Lower lobe of right lung (tissue), 2 donors: ENCODE measurements at regions not wholly inside any gene's neighbourhood (a gene's known extent, or its start where the extent isn't known, plus 50 kb on each side); places are given as distances from the start of the nearest gene placed in this dataset.
A peak's percentile ranks its signal among the peaks of the same experiment; 100 is the strongest.

Experiments
- ATAC-seq, 2 donors: fragments of 200-7000 bp; cut with Tn5 transposase; one replicate each; pipeline ENCODE4 v1.9.1; 2020 to 2022; ENCODE audit warnings: mild to moderate bottlenecking in 2 of 2, moderate library complexity in 2 of 2
- DNase-seq: peaks from one replicate; pipeline ENCODE4 v3.0.0-alpha.2; 2020
- H3K27ac ChIP-seq: fragments of 200-600 bp; one replicate; pipeline ENCODE4 v1.8.0; 2022
- H3K27me3 ChIP-seq: fragments of 200-600 bp; one replicate; pipeline ENCODE4 v1.8.0; 2022; ENCODE audit warnings: low read depth
- H3K36me3 ChIP-seq: fragments of 200-600 bp; one replicate; pipeline ENCODE4 v1.8.0; 2022; ENCODE audit warnings: mild to moderate bottlenecking
- H3K4me1 ChIP-seq: fragments of 200-600 bp; one replicate; pipeline ENCODE4 v1.8.0; 2022
- H3K4me3 ChIP-seq: fragments of 200-600 bp; one replicate; pipeline ENCODE4 v1.8.0; 2022; ENCODE audit warnings: mild to moderate bottlenecking
- H3K9me3 ChIP-seq: fragments of 200-600 bp; one replicate; pipeline ENCODE4 v1.8.0; 2022
- intact Hi-C: fragments of 100-400 bp; cut with DNase I; formaldehyde crosslinking; loops from one replicate; pipeline ENCODE4 v1.11.0; 2022
- TF ChIP-seq, protein P1 (sequence below): fragments of 200-600 bp; IDR thresholded peaks from one replicate; pipeline ENCODE4 v1.8.0; 2022; ENCODE audit warnings: antibody characterized with exemption, mild to moderate bottlenecking
- donor health status: DM: no; HTN: yes; CAD: no; lungs with severe emphysema.

GRCh38 chr3:27567251-27567650 lies 83.1 kb upstream of the SLC4A7 start:
- intact Hi-C loops = no loop called here
- H3K4me1 ChIP-seq = no peaks in the 10 kb centered on the region
- H3K9me3 ChIP-seq = no peaks in the 10 kb centered on the region
- no peak overlapping the region for H3K4me3 ChIP-seq
- H3K36me3 ChIP-seq = no peaks in the 10 kb centered on the region
- TF ChIP-seq, protein P1, sequence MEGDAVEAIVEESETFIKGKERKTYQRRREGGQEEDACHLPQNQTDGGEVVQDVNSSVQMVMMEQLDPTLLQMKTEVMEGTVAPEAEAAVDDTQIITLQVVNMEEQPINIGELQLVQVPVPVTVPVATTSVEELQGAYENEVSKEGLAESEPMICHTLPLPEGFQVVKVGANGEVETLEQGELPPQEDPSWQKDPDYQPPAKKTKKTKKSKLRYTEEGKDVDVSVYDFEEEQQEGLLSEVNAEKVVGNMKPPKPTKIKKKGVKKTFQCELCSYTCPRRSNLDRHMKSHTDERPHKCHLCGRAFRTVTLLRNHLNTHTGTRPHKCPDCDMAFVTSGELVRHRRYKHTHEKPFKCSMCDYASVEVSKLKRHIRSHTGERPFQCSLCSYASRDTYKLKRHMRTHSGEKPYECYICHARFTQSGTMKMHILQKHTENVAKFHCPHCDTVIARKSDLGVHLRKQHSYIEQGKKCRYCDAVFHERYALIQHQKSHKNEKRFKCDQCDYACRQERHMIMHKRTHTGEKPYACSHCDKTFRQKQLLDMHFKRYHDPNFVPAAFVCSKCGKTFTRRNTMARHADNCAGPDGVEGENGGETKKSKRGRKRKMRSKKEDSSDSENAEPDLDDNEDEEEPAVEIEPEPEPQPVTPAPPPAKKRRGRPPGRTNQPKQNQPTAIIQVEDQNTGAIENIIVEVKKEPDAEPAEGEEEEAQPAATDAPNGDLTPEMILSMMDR = no peak
- no peak overlapping the region for H3K27ac ChIP-seq
- H3K27me3 ChIP-seq = no peaks in the 10 kb centered on the region
- ATAC-seq (no peak), DNase-seq (no peak)

DNA sequence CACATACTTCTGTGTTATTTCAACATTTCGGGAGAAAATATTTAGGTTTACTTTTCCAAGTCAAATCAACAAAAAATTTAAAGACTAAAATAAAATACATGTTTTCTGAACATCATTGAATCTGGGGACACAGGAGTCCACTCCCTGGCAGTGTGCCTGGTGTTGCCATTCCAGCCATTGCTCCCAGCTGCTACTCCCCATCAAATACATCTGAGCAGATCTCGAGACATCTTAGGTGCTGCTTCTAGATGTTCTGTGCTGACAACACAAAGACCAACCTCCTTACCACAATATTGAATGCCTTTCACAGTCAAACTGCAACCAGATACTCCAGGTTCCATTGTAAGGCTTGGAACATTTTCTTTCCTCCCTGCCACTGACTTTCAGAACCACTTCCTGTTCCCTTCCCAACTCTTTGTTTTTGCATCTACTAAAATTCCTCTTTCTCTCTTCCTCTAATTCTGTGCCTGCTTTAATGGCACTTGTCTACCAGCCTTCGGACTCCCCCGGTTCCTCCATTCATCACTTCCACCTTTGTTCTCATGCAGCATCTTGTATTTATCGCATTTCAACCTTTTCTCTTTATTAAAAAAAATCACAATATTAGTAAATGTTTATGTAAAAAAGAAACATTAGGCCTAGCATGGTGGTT lies 81.1 kb upstream of the SLC4A7 start:
- H3K9me3 ChIP-seq = no peaks in the 10 kb centered on the region
- DNase-seq (no peak), ATAC-seq (no peak)
- H3K4me1 ChIP-seq = no peaks in the 10 kb centered on the region
- H3K36me3 ChIP-seq = no peaks in the 10 kb centered on the region
- H3K27ac ChIP-seq = no peak overlapping the region
- TF ChIP-seq, protein P1 = no peak
- intact Hi-C loops = no loop called here
- no peak overlapping the region for H3K4me3 ChIP-seq
- H3K27me3 ChIP-seq = no peaks in the 10 kb centered on the region

DNA sequence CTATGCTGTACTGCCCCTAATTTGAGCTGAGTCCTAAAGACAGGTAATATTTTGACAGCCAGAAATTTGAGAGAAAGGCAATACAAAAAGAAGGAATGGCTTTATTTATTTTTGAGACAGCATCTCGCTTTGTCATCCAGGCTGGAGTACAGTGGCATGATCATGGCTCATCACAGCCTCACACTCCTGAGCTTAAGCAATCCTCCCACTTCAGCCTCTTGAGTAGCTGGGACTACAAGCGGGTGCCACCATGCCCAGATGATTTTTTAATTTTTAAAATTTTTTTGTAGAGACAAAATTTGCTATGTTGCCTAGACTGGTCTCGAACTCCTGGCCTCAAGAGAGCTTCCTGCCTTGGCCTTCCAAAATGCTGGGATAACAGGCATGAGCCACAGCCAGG lies 77.4 kb upstream of the SLC4A7 start:
- no peaks in the 10 kb centered on the region for H3K36me3 ChIP-seq

DNA sequence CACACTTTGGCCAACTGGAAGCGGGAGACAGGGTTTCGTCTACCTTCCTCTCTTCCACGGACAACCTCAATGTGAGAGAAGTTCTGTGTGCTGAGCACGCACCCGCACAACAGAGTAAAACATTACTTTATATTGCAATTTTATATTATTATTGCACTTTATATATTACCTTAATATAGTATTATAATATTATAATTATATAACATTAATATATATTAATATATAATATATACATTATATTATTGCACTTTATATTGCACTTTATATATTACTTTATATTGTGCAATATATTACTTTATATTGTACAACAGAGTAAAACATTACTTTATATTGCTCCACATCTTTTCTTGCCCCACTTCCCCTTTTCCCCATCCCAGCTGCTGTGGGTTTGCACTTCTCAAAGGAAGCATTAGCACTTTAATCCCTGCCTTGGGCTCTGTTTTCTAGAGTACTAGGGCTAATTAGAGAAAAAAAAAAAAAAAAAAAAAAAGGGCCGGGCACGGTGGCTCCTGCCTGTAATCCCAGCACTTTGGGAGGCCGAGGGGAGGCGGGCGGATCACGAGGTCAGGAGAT lies 76.4 kb upstream of the SLC4A7 start:
- ATAC-seq (no peak), DNase-seq (no peak)
- TF ChIP-seq, protein P1 = no peak
- Histone ChIP-seq H3K27ac (no peak overlapping the region), H3K27me3 (no peaks in the 10 kb centered on the region), H3K4me1 (peaks cover 3% of the 10 kb centered on the region), H3K36me3 (no peaks in the 10 kb centered on the region), H3K4me3 (no peak overlapping the region), H3K9me3 (no peaks in the 10 kb centered on the region)
- intact Hi-C loops = no loop called here

More for the DNA sequence above, 77.4 kb upstream of the SLC4A7 start:
- Histone ChIP-seq H3K4me3 (no peak overlapping the region), H3K27ac (no peak overlapping the region), H3K27me3 (no peaks in the 10 kb centered on the region), H3K9me3 (no peaks in the 10 kb centered on the region), H3K4me1 (peaks cover 3% of the 10 kb centered on the region)
- ATAC-seq (no peak), DNase-seq (no peak)
- TF ChIP-seq, protein P1 = no peak
- intact Hi-C loops = no loop called here

GRCh38 chr3:27559835-27560234 lies 75.7 kb upstream of the SLC4A7 start:
- intact Hi-C loops = no loop called here
- peak; percentile 49 to 70 for ATAC-seq

More at GRCh38 chr3:27559835-27560234, 75.7 kb upstream of the SLC4A7 start:
- Histone ChIP-seq H3K27ac (no peak overlapping the region), H3K36me3 (no peaks in the 10 kb centered on the region), H3K9me3 (no peaks in the 10 kb centered on the region), H3K4me3 (no peak overlapping the region), H3K4me1 (peaks cover 3% of the 10 kb centered on the region), H3K27me3 (no peaks in the 10 kb centered on the region)
- no peak for DNase-seq
- TF ChIP-seq, protein P1 = no peak
